HG02884 (cell line): ENCODE measurements at regions not wholly inside any gene's neighbourhood (a gene's known extent, or its start where the extent isn't known, plus 50 kb on each side); places are given as distances from the start of the nearest gene placed in this dataset.

Experiments
- ATAC-seq: cut with Tn5 transposase; IDR thresholded peaks from one replicate; pipeline ENCODE4 v1.9.1; 2021; ENCODE audit warnings: mild to moderate bottlenecking, moderate library complexity; ENCODE audit not compliant: unreplicated experiment

DNA sequence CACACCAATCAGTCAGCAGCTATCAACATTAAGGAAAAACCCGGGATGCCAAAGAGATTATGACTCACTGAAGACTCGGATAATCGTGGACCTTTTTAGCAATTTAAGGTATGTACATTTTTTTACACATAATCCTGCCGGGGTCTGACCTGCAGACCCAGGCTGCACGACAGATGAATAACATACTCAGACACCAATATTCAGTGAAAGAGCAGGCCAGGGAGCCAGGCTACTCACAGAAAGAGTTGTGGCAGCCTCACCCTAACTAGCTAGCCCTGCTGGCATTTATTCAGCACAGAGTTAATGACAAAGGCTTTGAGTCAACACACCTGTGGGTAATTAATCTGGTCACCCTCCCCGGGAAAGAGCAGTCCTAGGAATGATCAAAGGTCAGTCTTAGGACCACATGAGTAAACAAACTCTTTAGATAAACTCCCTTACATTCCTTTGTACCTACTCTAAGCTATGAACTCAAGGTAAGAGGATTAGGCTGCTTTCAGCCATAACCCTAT is 727.5 kb downstream of the TBL1XR1 start:
- ATAC-seq, result no peak

DNA sequence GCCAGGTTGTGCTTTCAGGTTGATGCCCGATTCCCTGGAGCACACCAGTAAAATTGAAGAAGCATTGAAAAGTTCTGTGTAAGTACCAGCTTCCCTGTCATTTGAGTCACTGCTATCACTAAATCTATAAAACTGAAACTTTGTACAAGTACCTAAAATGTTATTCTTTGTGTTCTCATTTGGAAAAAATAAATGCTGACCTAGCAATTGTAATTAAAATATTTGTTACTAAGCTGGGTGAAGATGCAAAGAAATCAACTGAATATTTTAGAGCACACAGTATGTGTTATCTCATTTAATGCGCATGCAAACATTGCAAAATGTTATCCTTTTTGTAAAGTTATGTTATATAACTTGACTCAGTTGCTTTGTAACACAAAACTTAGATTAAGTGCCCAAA is 733.7 kb downstream of the TBL1XR1 start:
- no peak for ATAC-seq

GRCh38 chr3:176447369-176447768 is 749.9 kb downstream of the TBL1XR1 start:
- ATAC-seq, result no peak

- no peak for ATAC-seq
Measured at GRCh38 chr3:176442326-176442725, 755.0 kb downstream of the TBL1XR1 start.

DNA sequence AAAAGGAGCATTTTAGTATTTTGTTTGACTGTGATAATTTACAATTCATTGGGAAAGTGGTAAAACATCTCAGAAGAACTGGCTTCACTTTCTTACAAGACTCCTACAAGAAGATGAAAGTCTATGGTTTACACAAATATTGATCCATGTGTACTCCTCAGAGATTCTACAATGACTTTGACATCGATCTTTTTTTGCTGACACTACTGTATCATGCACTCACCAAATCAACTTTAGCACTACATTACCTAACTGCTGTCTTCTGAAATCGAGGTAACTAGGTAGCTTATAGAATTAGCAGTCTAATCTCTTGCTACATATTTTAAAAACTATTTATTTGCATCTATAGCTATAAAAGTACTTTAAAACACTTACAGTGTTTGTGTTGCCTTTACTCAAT is 757.6 kb downstream of the TBL1XR1 start:
- ATAC-seq, result no peak

GRCh38 chr3:176431991-176432390 is 765.3 kb downstream of the TBL1XR1 start:
- ATAC-seq, result no peak

- ATAC-seq, result no peak
Measured at GRCh38 chr3:176431038-176431418, 766.3 kb downstream of the TBL1XR1 start.

- no peak for ATAC-seq
Measured at GRCh38 chr3:176430244-176431037, 766.8 kb downstream of the TBL1XR1 start.

GRCh38 chr3:176428552-176428951 is 768.7 kb downstream of the TBL1XR1 start:
- ATAC-seq, result no peak

GRCh38 chr3:176426371-176426770 is 770.9 kb downstream of the TBL1XR1 start:
- ATAC-seq, result no peak

GRCh38 chr3:176416870-176417269 is 780.4 kb downstream of the TBL1XR1 start:
- ATAC-seq, result no peak

DNA sequence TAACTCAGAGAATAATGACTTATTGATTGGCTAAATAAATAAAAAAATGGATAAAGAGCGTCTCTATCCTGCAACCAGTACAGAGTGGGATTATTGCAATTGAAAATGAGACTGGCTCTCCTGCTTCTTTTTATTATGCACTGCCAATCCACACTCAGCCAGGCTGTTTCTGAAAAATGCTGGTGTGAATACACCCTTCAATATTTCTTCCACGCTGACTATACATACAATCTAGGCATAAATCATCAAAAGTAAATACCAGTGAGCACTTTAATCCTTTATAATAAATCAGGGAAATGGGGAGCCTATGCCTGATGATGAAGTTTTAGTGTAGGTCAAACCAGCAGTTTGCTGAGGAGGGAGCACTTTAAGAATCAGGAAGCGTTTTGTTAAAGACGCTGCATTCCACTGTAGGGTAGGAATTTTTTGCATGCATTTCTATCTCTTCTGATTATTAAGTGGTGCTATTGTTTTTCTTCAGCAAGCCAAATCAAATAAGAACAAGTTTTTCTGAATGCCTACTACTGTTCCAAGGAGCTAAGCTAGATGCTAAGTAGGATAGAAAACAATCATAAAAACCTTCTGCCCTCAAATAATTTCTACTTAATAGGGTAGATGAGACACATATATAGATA is 781.5 kb downstream of the TBL1XR1 start:
- no peak for ATAC-seq

GRCh38 chr3:176412771-176413170 is 784.5 kb downstream of the TBL1XR1 start:
- no peak for ATAC-seq

DNA sequence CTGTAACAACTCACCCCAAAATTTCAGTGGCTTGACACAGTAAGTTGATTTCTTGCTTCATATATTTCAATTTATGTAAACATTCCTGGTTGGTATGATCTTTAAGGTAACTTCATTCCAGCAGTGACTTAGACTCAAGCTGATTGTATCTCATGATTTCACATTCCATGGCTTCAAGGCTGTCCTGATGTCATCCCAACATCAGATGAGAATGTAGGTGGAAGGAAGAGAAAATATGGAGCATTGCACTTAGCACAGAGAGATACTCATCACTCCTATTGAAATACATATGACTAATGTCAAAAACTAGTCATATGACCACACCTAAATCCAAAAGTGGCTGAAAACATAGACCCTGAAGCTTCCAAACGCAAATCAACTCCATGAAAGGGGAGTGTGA is 793.8 kb downstream of the TBL1XR1 start:
- ATAC-seq, result no peak

- ATAC-seq, result no peak
Measured at GRCh38 chr3:176401211-176401610, 796.1 kb downstream of the TBL1XR1 start.

- ATAC-seq, result no peak
Measured at GRCh38 chr3:176399193-176399592, 798.1 kb downstream of the TBL1XR1 start.

DNA sequence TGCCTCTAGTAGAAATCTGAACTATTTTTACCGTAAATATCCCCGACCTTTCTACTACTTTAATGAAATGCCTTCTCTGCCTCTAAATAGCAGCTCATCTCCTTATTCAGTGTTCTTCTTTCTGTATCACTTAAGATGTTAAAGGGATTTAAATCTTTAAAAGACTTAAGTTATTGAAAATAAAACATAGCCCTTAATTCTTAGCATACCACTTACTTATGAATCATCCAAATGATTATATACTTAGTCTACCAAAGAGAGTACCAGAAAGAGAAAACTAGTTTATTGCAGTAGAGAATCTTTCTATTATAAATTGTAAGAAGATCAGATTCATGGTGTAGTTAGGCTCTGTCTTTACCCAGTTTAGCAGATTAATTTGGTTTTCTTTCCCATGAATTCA is 802.0 kb downstream of the TBL1XR1 start:
- no peak for ATAC-seq

DNA sequence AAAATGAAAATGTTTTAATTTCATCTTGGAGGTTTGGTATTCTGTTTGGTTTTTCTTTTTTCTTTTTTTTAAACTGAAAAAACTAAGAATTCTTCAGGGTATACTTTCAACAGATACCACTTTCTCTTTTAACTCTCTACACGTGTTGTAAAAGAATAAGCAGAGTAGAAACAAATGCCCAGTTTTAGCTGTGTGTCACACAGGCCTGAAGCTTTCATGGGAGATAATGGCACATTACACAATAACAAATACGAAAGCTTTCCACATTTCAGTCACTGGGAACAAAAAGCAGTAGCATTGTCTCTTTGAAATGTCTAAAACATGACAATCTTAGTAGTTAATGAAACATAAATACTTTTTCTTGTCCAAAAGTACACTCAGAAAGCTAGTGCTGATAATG is 818.5 kb downstream of the TBL1XR1 start:
- ATAC-seq, result no peak

DNA sequence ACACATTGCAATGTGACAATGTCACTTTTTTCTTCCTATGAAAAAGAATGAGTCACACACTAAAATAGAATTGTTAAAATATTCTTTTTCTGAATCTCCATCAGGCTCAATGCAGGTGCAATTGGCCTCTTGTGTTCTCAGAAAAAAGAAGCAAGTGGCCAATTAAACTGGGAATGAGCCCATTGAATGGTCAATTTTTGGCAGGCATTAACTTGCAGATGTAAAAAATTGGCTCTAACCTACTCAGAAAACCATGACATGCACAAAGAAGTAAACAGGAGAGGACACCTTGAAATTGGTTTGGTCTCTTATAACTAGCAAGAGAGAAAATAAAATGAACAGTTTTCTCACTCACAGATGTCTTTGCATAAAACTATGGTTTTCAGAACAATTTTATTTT is 820.8 kb downstream of the TBL1XR1 start:
- no peak for ATAC-seq

DNA sequence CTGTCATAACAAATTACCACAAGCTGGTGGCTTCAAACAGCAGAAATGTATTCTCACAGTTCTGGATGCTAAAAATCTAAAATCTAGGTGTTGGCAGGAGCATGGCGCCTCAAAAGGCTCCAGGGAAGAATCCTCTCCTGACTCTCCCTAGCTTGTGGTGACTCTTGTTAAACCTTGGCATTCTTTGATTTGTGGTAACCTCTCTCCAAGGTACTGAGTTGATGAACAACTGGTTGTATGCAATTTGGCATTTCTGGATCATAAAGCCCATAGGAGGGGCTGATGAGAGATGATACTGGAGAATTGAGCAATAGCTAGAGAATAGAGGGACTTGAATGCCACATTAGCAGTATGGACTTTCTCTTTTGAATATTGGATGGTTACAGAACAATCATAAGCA is 821.8 kb downstream of the TBL1XR1 start:
- no peak for ATAC-seq

DNA sequence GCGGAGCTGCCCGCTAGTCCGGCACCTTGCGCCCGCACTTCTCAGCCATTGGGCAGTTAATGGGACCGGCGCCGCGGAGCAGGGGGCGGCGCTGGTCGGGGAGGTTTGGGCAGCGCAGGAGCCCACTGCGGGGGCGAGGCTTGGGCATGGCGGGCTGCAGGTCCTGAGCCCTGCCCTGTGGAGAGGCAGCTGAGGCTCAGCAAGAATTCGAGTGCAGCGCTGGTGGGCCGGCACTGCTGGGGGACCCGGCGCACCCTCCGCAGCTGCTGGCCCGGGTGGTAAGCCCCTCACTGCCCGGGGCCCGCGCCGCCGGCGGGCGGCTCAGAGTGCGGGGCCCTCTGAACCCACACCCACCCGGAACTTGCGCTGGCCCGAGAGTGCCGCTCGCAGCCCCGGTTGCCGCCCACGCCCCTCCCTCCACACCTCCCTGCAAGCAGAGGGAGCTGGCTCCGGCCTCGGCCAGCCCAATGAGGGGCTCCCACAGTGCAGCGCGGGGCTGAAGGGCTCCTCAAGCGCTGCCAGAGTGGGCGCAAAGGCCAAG is 835.0 kb downstream of the TBL1XR1 start:
- ATAC-seq, result no peak

DNA sequence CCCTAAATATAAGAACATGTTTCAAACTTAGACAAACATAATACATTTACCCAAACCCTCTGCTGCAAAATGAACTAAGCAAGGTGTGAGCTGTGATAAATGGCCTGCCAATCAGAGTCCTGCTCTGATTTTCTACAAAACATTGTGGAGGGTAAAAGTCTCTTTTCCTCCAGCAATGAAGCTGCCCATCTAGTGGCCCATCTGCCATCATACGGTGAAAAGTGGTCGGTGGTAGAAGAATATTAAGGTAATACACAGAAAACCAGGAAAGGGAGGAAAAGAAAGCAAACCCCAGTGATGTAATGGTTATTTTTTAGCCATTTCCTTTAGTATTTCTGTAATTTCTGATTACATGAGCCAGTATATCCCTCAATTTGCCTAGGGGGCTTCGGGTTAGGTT is 838.1 kb downstream of the TBL1XR1 start:
- no peak for ATAC-seq
